ENCODE measurements at regions not wholly inside any gene's neighbourhood (a gene's known extent, or its start where the extent isn't known, plus 50 kb on each side); places are given as distances from the start of the nearest gene placed in this dataset.
"Not testable (repeated sequence)": the region's sequence is repeated elsewhere in the genome, so short reads cannot be mapped to it uniquely, and the experiment has no call there.

GRCh38 chr2:53536583-53537361, 230.8 kb upstream of the CHAC2 start:
- no peak for DNase-seq

GRCh38 chr2:53535234-53535840, 232.3 kb upstream of the CHAC2 start:
- no peak for DNase-seq

GRCh38 chr2:53530126-53530525, 237.5 kb upstream of the CHAC2 start:
- no peak for DNase-seq

- no peak for DNase-seq
Observed at GRCh38 chr2:53527056-53527455, 240.5 kb upstream of the CHAC2 start.

DNA sequence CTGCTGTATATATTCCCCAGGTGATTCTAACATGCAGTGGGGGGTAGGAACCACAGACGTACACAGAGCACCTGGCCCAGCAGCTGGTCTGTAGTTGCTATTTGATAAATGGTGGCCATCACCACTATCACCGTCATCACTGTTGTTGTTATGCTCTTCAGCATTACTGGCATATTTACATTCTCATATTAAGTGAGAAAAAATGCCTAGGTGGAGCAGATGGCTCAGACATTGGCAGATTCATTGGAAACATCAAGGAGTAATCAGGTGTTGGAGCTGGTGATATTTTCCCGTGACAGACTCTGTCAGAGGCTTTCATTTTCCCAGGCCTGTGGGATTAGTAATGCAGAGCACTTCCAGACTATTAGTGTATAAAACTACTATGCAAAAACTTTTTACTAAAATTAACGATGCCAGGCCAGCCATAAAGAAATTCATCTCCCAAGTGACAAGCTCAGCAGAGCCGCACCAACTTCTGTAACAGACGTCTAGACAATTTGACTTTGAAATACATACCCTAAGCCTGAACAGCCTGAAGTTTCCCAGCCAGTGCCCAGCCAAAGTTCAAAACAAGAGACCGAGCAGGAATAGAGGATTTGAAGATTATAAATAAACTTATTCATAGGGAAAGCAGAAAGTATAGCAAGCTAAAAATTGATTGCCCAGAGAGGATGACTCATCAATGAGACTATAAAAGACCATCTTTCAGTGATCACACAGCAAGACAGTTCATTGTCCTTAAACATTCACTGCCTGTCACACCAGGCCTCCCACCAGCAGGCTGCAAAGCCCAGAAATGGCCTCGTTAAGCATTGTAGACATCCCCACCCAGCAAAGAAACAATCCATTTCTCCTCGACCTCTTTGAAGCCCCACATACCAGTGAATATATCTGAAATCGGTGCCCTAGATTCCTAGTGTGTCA, 247.4 kb upstream of the CHAC2 start:
- no peak for DNase-seq

DNA sequence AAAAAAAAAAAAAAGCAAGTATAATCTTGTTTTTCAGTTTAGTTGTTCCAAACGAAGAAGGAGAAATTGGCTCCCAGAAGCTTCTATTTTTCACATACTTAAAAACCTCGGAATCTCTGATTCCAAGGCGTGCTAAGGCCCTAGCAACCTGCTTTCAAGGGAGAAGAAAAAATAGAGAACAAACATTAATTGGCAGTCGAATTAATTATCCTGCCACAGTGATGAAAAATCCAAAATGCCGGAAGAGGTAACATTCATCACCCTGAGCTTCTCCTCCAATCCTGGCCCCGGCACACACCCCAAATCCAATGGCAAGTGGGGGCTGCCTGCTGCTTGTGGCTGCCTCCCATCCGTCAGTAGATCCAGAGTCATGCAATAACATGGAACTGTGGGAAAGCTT, 250.2 kb upstream of the CHAC2 start:
- DNase-seq: no peak

- DNase-seq: no peak
Observed at GRCh38 chr2:53516650-53517049, 251.0 kb upstream of the CHAC2 start.

DNA sequence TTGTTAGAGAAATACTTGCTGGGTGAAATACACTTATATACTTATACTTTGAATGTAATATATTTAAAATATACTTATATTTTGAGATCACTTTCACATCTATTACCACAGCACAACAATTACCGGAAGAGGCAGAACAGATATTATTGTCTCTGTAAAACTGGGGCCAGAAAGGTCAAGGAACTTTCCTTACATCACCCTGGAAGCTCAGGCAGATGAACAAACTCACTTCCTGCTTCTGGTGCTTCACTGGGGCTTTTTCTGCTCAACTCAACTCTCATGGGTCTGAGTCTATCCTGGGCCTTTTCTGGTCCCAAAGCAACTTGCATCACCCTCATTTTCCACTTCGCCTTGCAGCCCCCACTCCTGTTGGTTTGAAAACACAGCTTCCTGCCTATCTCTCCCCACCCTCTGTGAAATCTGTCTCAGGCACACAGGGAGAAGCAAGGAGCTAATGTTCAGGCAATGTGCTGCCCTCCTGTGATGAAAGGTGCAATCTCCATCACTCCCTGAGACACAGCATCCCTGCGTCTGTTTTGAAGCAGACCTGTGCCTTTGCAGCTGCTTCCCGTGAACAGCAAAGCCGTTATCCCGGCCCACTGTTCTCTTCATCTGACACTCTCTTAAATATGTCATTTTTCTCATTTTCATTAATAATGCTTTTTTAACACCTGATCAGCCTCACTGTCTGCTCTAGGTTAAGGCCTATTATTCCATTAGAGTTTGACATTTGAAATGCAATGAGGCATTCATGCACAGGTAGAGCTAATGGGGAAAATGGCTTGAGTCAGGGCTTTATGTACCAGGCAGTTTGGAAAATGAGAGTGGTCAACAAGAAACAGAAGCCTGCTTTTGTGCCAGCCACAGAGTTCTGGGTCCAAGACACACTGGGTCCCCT, 251.9 kb upstream of the CHAC2 start:
- DNase-seq: no peak

GRCh38 chr2:53513167-53513666, 254.4 kb upstream of the CHAC2 start:
- DNase-seq: no peak

DNA sequence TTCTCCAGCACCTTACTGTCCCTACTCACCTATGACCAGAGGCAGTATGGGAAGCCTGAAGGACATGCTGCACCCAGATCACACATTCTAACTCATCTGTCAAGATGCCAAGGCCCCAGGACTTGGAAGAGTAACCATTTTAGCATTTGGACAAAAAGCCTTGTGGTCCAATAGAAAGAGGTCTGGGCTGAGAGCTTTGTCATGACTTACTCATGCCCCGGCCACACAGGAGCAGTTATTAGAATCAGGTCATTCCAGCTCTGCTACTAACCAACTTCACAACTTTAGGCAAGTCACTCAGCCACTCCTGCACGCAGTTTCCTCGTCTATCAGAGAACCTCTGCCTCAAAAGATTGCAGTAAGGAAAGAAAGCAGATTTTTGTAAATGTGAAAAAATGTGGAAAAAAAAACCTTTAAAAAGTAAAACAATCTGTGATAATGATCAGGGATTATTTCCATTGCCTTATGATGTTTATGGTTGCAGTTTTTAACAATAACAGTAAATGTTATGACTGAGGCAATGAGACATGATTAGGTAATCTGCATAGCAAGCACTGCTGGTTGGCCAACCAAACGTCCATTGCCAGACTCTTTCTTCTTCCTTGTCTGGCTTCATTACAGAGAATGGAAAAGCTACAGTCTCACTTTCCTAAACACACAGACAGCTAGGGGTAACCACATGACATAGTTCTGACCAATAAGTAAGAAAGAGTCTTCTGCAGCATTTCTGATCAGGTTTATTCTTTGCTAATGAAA, 255.4 kb upstream of the CHAC2 start:
- no peak for DNase-seq

DNA sequence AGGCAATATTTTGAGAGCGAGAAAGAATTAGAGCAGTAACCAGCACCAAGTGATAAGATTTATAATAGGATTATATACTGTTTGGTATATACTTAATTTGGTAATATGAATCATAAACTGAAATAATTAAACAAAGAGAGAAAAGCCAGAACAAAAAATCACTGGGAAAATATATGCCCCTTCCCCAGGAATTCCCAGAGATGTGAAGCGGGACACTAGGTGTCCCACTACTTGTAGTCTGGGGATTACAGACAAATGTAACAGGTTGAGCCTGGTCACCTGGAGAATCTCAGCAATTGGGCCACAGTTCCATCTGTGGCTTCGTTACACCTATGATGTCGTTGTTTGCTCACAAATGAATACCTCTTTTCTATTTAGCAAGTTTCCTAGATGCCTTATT, 256.1 kb upstream of the CHAC2 start:
- DNase-seq: no peak

DNA sequence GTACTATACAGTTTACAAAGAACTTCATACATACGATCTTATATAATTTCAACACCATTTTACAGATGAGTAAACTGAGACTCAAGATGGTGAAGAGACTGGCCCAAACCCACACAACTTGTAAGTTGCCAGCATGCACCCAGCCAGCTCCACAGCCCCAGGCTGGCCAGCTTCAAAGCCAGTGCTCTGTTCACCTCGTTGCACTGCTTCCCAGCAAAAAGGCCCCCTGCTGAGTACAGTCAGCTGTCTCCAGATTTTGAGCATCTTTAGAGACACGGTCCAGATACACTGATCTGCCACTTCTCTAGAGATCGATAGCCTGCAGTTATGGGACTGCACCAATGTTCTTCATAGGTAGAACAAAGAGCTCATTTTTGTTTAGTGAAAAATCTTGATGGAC, 257.2 kb upstream of the CHAC2 start:
- no peak for DNase-seq

- no peak for DNase-seq
Observed at GRCh38 chr2:53509831-53510388, 257.7 kb upstream of the CHAC2 start.

- DNase-seq: no peak
Observed at GRCh38 chr2:53508667-53509066, 258.9 kb upstream of the CHAC2 start.

DNA sequence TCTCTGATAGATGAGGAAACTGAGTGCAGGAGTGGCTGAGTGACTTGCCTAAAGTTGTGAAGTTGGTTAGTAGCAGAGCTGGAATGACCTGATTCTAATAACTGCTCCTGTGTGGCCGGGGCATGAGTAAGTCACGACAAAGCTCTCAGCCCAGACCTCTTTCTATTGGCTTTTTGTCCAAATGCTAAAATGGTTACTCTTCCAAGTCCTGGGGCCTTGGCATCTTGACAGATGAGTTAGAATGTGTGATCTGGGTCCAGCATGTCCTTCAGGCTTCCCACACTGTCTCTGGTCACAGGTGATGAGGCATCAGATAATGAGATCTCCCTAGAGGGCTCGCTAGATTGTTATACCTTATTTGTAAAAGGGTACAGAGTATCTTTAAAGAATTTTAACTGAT, 260.5 kb upstream of the CHAC2 start:
- DNase-seq: not testable (repeated sequence)

GRCh38 chr2:53505826-53506225, 261.8 kb upstream of the CHAC2 start:
- no peak for DNase-seq

GRCh38 chr2:53504507-53504906, 263.1 kb upstream of the CHAC2 start:
- no peak for DNase-seq

DNA sequence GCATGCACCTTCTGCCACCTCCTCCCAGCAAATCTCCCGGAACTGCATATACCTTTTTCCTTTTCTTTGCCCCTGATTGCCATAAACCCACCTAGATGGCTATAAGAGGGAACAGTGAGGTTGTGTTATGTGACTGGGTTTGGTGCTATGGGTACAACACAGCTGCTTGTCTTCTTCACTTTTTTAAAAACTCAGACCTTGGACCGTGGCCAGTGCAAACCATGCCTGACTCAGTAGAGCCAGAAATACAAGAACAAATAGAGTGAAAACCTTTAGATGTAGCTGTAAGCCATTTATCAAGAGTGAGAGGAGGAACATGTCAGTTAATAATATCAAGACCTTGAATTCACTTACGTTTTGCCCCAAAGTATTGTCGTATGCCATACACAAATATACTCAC, 267.4 kb upstream of the CHAC2 start:
- DNase-seq: no peak

- no peak for DNase-seq
Observed at GRCh38 chr2:53498210-53498609, 269.4 kb upstream of the CHAC2 start.

- DNase-seq: no peak
Observed at GRCh38 chr2:53497020-53497419, 270.6 kb upstream of the CHAC2 start.

DNA sequence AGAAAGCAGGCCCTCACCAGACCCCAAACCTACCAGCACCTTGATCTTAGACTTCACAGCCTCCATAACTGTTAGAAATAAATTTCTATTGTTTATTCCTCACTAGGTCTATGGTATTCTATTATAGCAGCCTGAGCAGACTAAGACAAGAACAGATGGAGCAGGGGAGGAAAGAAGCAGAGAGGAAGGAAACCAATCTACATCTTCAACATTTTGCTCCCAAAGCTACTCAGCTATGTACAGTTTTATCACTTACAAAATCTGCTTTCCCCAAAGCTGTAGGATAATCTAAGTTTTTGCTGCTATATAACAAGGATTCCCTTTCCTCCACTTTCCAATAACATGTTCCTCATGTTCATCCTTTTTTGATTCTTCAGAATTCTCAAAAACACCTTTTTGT, 274.4 kb upstream of the CHAC2 start:
- no peak for DNase-seq

Data from GDM1 (cell line).